Endothelial cell of umbilical vein (primary cell): ENCODE measurements at regions not wholly inside any gene's neighbourhood (a gene's known extent, or its start where the extent isn't known, plus 50 kb on each side); places are given as distances from the start of the nearest gene placed in this dataset.

ENCODE experiments used
- BruUV-seq: library from RNA; stranded (reverse); fragments of 400-500 nt; replicated peaks from 2 replicates; lab custom pipeline; 2021; lab: Mats Ljungman, UMichigan
- CTCF ChIA-PET: fragments of 300-600, 350-600 bp; sonication (Branson Sonifier 250); formaldehyde crosslinking; loops from one replicate; lab custom pipeline; 2021; ENCODE audit warnings: antibody characterized with exemption, inconsistent platforms; lab: Charles Lee
- POLR2A ChIA-PET: fragments of 300-600, 350-600 bp; sonication (Branson Sonifier 250); formaldehyde crosslinking; loops from one replicate; lab custom pipeline; 2021; ENCODE audit warnings: antibody characterized with exemption, inconsistent platforms; lab: Charles Lee
- DNase-seq: peaks from one replicate; pipeline ENCODE4 v3.0.0-alpha.2; 2011; ENCODE audit warnings: low read depth, low spot score
- FAIRE-seq: peaks from 2 replicates; lab custom pipeline; 2011; peaks lifted over from hg19 to GRCh38; lab: Jason Lieb, UNC
- H2AFZ ChIP-seq: 2 replicates; pipeline ENCODE4 v1.6.0; 2012; ENCODE audit warnings: low read depth, low read length, control low read depth, inconsistent platforms
- H3K27ac ChIP-seq: 2 replicates; pipeline ENCODE4 v1.5.1; 2011; ENCODE audit warnings: low read depth, mild to moderate bottlenecking, control low read depth, low read length, moderate library complexity; ENCODE audit not compliant: insufficient read depth
- H3K27me3 ChIP-seq, 2 experiments: 2 replicates each; pipeline versions ENCODE4 v1.6.0 to v1.6.1; 2011; ENCODE audit warnings: low read length in 2 of 2, mixed read lengths in 1 of 2; ENCODE audit not compliant: control insufficient read depth in 2 of 2, insufficient read depth in 2 of 2
- H3K36me3 ChIP-seq, 2 experiments: 2 replicates in 1 of 2; 3 replicates in 1 of 2; pipeline ENCODE4 v1.5.1; 2011; ENCODE audit warnings: low read length in 2 of 2, mild to moderate bottlenecking in 1 of 2, moderate library complexity in 1 of 2; ENCODE audit not compliant: control insufficient read depth in 2 of 2, insufficient read depth in 2 of 2; ENCODE audit errors: extremely low read depth in 1 of 2
- H3K4me1 ChIP-seq: 3 replicates; pipeline ENCODE4 v1.5.1; 2011; ENCODE audit warnings: mild to moderate bottlenecking, low read length; ENCODE audit not compliant: control insufficient read depth, insufficient read depth; ENCODE audit errors: extremely low read depth
- H3K4me2 ChIP-seq: 2 replicates; pipeline ENCODE4 v1.6.1; 2011; ENCODE audit warnings: low read length, control low read depth, mixed read lengths; ENCODE audit not compliant: insufficient read depth
- H3K4me3 ChIP-seq, 3 experiments: fragments of 200-600 bp in 1 of 3; sonication (generic), shearing (Covaris generic) in 1 of 3; replicated peaks in 1 of 3; 2 replicates each; pipeline ENCODE4 v1.5.1; 2011 to 2016; ENCODE audit warnings: control low read depth in 3 of 3, low read length in 3 of 3, mild to moderate bottlenecking in 2 of 3, inconsistent platforms in 1 of 3, low read depth in 1 of 3, moderate library complexity in 1 of 3; ENCODE audit not compliant: insufficient read depth in 1 of 3
- H3K79me2 ChIP-seq: 2 replicates; pipeline ENCODE4 v1.6.0; 2012; ENCODE audit warnings: low read length, inconsistent platforms; ENCODE audit not compliant: control insufficient read depth, insufficient read depth
- H3K9ac ChIP-seq: replicated peaks from 2 replicates; pipeline ENCODE3; 2011; ENCODE audit warnings: low read length, control low read depth; ENCODE audit not compliant: insufficient read depth; ENCODE audit errors: extremely low read depth
- H3K9me1 ChIP-seq: replicated peaks from 3 replicates; pipeline ENCODE4 v1.6.0; 2011; ENCODE audit warnings: mild to moderate bottlenecking, low read length; ENCODE audit not compliant: control insufficient read depth, insufficient read depth; ENCODE audit errors: extremely low read depth
- H3K9me3 ChIP-seq: replicated peaks from 2 replicates; pipeline ENCODE4 v1.5.1; 2012; ENCODE audit warnings: low read length, inconsistent platforms; ENCODE audit not compliant: control insufficient read depth, insufficient read depth
- H4K20me1 ChIP-seq: replicated peaks from 2 replicates; pipeline ENCODE3; 2011; ENCODE audit warnings: mild to moderate bottlenecking, low read length; ENCODE audit not compliant: control insufficient read depth, insufficient read depth; ENCODE audit errors: extremely low read depth
- EZH2 ChIP-seq: IDR thresholded peaks from 2 replicates; pipeline ENCODE4 v1.6.1; 2012; ENCODE audit warnings: borderline replicate concordance, low read depth, mild to moderate bottlenecking, moderate library complexity, low read length, inconsistent platforms; ENCODE audit not compliant: severe bottlenecking
- FOS ChIP-seq: IDR thresholded peaks from 2 replicates; pipeline ENCODE4 v1.6.1; 2011; ENCODE audit warnings: mild to moderate bottlenecking, low read length, moderate library complexity, borderline replicate concordance; ENCODE audit not compliant: insufficient read depth
- GATA2 ChIP-seq: IDR thresholded peaks from 2 replicates; pipeline ENCODE4 v1.7.0; 2011; ENCODE audit warnings: low read depth, mild to moderate bottlenecking, moderate library complexity, mixed read lengths, low read length; ENCODE audit not compliant: insufficient read length, insufficient read depth
- JUN ChIP-seq: IDR thresholded peaks from 2 replicates; pipeline ENCODE4 v1.6.1; 2011; ENCODE audit warnings: borderline replicate concordance, low read depth; ENCODE audit not compliant: insufficient read length, insufficient read depth
- MAX ChIP-seq: IDR thresholded peaks from 2 replicates; pipeline ENCODE4 v1.6.1; 2011; ENCODE audit not compliant: insufficient read depth, insufficient read length
- MYC ChIP-seq: IDR thresholded peaks from one replicate; pipeline ENCODE4 v1.6.1; 2011; ENCODE audit warnings: mild to moderate bottlenecking, low read depth, low read length
- POLR2A ChIP-seq: IDR thresholded peaks from 2 replicates; pipeline ENCODE4 v1.6.1; 2012; ENCODE audit warnings: low read depth, mild to moderate bottlenecking, control low read depth, low read length
- POLR2AphosphoS5 ChIP-seq: IDR thresholded peaks from 2 replicates; pipeline ENCODE4 v1.6.1; 2012; ENCODE audit warnings: low read depth, mild to moderate bottlenecking, control low read depth, low read length, moderate library complexity; ENCODE audit not compliant: insufficient read depth
- dilution Hi-C: fragments of 300-500 bp; cut with MboI; formaldehyde crosslinking; loops from one replicate; pipeline ENCODE4 v1.15.0; 2019; ENCODE audit warnings: low sequenced_read_pairs; ENCODE audit not compliant: extremely low pct_ligation_motif_present
- intact Hi-C: fragments of 100-400 bp; cut with micrococcal nuclease; formaldehyde crosslinking; loops from one replicate; pipeline ENCODE4 v1.10.0; 2022
- TF ChIP-seq, protein P1 (sequence below), 2 donors: IDR thresholded peaks; 1 replicate in 1 of 2; 2 replicates in 1 of 2; pipeline ENCODE4 v1.5.1; 2011; ENCODE audit warnings: low read length in 2 of 2, mild to moderate bottlenecking in 2 of 2, moderate library complexity in 2 of 2, control low read depth in 1 of 2, inconsistent platforms in 1 of 2, low read depth in 1 of 2; ENCODE audit not compliant: insufficient read depth in 1 of 2; ENCODE audit errors: extremely low read depth in 1 of 2

GRCh38 chr5:52728224-52728623 is 59.5 kb upstream of the ITGA1 start:
- H3K27ac ChIP-seq: peak overlapping the region; percentile 59
- H3K27me3 ChIP-seq: no peaks in the 10 kb centered on the region
- H3K36me3 ChIP-seq: no peaks in the 10 kb centered on the region
- intact Hi-C loops (loop anchor here (5.0 kb wide), 1 partner anchor 59 kb away; the partner anchor contains the start of genes ITGA1 and PELO), dilution Hi-C loops (no loop called here)
- H4K20me1 ChIP-seq: no peaks in the 10 kb centered on the region
- H3K9me3 ChIP-seq: no peaks in the 10 kb centered on the region
- H3K4me1 ChIP-seq: peaks cover 34% of the 10 kb centered on the region
- peaks cover 3% of the 10 kb centered on the region for H3K9me1 ChIP-seq
- no peak overlapping the region for H3K4me3 ChIP-seq
- CTCF ChIA-PET: interaction anchor here (0.5 to 2.4 kb wide), 18 partner anchors 9 to 215 kb away, joined by 3 to 18 read pairs (median 3); partner anchors contain the start of genes ITGA1 and PELO
- peak; percentile 53 for FAIRE-seq
- peak overlapping the region; percentile 22 for H2AFZ ChIP-seq
- H3K4me2 ChIP-seq: peak overlapping the region; percentile 85
- POLR2A ChIA-PET: interaction anchor here (0.7 to 0.8 kb wide), 2 partner anchors 50 to 394 kb away, joined by 3 to 5 read pairs; no protein-coding TSS in a partner anchor
- H3K9ac ChIP-seq: no peak overlapping the region
- H3K79me2 ChIP-seq: no peaks in the 10 kb centered on the region
- no peak for TF ChIP-seq POLR2A
- TF ChIP-seq MYC: no peak
- no peak for TF ChIP-seq POLR2AphosphoS5
- no peak for TF ChIP-seq MAX
- no peak for TF ChIP-seq JUN
- no peak for TF ChIP-seq FOS
- no peak for TF ChIP-seq EZH2
- TF ChIP-seq, protein P1, sequence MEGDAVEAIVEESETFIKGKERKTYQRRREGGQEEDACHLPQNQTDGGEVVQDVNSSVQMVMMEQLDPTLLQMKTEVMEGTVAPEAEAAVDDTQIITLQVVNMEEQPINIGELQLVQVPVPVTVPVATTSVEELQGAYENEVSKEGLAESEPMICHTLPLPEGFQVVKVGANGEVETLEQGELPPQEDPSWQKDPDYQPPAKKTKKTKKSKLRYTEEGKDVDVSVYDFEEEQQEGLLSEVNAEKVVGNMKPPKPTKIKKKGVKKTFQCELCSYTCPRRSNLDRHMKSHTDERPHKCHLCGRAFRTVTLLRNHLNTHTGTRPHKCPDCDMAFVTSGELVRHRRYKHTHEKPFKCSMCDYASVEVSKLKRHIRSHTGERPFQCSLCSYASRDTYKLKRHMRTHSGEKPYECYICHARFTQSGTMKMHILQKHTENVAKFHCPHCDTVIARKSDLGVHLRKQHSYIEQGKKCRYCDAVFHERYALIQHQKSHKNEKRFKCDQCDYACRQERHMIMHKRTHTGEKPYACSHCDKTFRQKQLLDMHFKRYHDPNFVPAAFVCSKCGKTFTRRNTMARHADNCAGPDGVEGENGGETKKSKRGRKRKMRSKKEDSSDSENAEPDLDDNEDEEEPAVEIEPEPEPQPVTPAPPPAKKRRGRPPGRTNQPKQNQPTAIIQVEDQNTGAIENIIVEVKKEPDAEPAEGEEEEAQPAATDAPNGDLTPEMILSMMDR (IDR thresholded peaks at IDR 0.05; ENCODE audit: extremely low read depth in 1 of 2, insufficient read depth in 1 of 2, low read depth in 1 of 2, low read length in 2 of 2): no peak
- no peak for TF ChIP-seq GATA2
- TSS peak; percentile 75 for BruUV-seq
- DNase-seq: no peak
